ENCODE measurements at regions not wholly inside any gene's neighbourhood (a gene's known extent, or its start where the extent isn't known, plus 50 kb on each side); places are given as distances from the start of the nearest gene placed in this dataset.

- ATAC-seq (no peak), DNase-seq (no peak)
- intact Hi-C loops (cut with micrococcal nuclease) = no loop called here
These were observed 184.6 kb downstream of the ST6GAL2 start for GRCh38 chr2:106701203-106702022.

DNA sequence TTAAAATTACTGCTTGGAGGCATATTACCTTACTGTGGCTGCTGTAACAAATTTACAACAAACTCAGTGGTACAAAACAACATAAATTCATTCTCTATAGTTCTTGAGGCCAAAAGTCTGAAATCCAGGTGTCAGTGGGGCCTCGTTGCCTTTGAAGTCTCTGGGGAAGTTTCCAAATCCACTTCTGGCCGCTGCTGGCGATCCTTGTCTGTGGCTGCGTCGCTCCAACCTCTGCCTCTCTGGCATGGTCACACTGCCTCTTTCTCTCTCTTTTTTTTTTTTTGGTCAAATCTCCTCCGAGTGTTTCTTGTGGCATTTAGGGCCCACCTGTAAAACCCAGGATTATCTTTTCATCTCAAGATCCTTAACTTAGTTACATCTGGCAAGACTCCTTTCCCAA lies 182.8 kb downstream of the ST6GAL2 start:
- intact Hi-C loops (cut with micrococcal nuclease) = no loop called here
- DNase-seq = no peak
- no peak for ATAC-seq

- ATAC-seq (no peak), DNase-seq (no peak)
- intact Hi-C loops (cut with micrococcal nuclease) = no loop called here
These were observed 181.2 kb downstream of the ST6GAL2 start for GRCh38 chr2:106704798-106705197.

DNA sequence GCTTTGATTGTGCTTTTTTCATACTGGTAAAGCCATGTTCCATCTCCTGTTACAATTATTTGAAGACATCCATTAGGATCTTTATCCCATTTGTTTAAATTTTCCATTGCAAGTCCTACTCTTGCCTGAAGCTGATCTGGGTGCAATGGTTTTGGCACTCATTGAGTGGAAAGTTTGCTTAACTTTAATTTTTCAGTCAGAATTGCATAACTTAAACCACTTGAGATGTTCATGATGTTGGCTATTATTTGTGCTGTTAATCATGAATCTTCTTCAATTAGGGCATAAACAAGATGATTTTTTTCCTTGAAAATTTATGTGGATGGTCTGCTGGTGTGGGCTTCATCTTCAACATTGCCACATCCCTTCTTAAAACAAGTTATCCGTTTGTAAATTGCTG lies 180.1 kb downstream of the ST6GAL2 start:
- intact Hi-C loops (cut with micrococcal nuclease) = no loop called here
- peak; percentile 48 for ATAC-seq
- no peak for DNase-seq

DNA sequence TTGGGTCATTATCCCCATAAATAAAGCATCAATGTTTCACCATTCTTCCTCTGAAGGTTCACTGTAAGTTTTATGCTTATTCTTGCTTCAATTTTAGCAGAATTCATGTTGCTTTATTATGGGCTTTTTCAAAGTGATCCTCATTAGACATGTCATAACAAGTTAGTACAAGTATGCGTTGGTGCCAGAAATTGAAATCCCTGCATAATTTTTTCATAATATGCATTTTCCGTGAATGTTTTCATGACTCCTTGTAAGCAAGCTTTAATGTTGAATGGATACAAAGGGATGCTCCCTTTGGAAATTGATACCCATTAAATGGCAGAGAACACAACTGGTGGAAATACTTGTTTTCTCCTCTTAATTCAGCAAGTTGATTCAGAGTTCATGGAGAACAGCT lies 179.7 kb downstream of the ST6GAL2 start:
- ATAC-seq = no peak
- intact Hi-C loops (cut with micrococcal nuclease) = no loop called here
- no peak for DNase-seq

GRCh38 chr2:106708209-106708608 lies 177.8 kb downstream of the ST6GAL2 start:
- ATAC-seq (no peak), DNase-seq (no peak)
- intact Hi-C loops (cut with micrococcal nuclease) = no loop called here

GRCh38 chr2:106709229-106709628 lies 176.7 kb downstream of the ST6GAL2 start:
- ATAC-seq (no peak), DNase-seq (no peak)
- intact Hi-C loops (cut with micrococcal nuclease) = no loop called here

- ATAC-seq (no peak), DNase-seq (no peak)
- intact Hi-C loops (cut with micrococcal nuclease) = no loop called here
These were observed 166.7 kb downstream of the ST6GAL2 start for GRCh38 chr2:106719222-106719621.

GRCh38 chr2:106720026-106720425 lies 165.9 kb downstream of the ST6GAL2 start:
- intact Hi-C loops (cut with micrococcal nuclease) = no loop called here
- ATAC-seq (no peak), DNase-seq (no peak)

DNA sequence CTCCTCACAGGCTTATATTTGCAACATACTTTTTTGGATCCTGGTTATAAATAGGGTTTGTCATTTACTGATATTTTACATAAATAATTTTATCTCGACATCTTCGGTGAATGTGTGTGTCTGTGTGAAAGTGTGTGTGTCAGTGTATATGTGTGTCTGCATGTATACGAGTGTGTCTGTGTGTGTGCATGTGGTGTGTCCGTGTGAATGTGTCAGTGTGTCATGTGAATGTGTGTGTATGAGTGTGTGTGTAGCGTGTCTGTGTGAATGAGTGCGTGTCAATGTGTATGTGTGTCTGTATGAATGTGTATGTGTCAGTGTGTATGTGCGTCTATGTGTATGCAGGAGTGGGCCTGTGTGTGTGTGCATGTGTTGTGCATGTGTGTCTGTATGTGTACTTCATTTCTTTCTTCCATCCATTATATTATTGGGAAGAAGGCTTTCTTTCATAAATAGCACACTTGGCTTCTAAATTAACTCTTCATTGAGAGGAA lies 161.6 kb downstream of the ST6GAL2 start:
- ATAC-seq (no peak), DNase-seq (no peak)

DNA sequence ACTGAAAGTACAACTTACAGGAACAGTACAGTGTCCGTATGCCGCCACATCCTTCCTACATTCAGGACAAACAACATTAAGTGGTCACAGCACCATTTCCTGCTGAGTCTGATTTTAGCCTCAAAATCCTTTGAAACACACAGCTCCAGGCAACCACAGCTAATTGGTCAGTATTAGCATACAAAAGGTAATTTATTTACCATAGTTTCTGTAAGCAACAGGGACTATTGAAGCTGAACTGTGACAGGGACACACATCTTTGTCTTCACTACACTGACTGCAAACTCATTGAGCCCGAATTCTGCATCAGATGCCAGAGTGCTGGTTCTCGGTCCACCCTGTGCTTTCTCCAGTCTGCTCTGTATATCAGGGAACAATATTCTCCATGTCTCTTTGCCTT lies 151.8 kb downstream of the ST6GAL2 start:
- no peak for ATAC-seq
- intact Hi-C loops (cut with micrococcal nuclease) = no loop called here
- no peak for DNase-seq

More for the DNA sequence above, 161.6 kb downstream of the ST6GAL2 start:
- intact Hi-C loops (cut with micrococcal nuclease) = no loop called here

GRCh38 chr2:106735807-106736206 lies 150.2 kb downstream of the ST6GAL2 start:
- intact Hi-C loops (cut with micrococcal nuclease) = no loop called here
- ATAC-seq (no peak), DNase-seq (no peak)

- ATAC-seq (no peak), DNase-seq (no peak)
- intact Hi-C loops (cut with micrococcal nuclease) = no loop called here
These were observed 149.7 kb downstream of the ST6GAL2 start for GRCh38 chr2:106736221-106736620.

DNA sequence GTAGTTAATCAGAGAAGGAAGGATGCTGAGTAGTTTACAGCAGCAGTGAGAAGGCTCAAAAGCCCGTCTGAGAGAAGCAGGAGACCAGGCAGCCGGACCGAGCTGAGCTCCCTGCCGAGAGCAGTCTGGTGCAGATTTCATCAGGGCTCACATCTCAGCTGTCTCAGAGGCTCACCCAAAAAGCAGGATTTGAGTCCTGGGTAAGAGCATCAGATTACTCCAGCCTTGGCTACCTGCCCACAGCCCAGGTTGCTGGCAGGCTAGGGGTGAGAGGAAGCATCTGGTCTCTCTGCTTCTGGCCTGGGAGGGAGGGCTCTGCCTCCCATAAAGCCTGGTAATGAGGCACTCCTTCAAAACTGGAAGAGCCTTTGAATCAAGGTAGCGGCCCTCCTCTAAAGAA lies 140.5 kb downstream of the ST6GAL2 start:
- intact Hi-C loops (cut with micrococcal nuclease) = no loop called here
- peak; percentile 46 for DNase-seq
- peak; percentile 64 for ATAC-seq

DNA sequence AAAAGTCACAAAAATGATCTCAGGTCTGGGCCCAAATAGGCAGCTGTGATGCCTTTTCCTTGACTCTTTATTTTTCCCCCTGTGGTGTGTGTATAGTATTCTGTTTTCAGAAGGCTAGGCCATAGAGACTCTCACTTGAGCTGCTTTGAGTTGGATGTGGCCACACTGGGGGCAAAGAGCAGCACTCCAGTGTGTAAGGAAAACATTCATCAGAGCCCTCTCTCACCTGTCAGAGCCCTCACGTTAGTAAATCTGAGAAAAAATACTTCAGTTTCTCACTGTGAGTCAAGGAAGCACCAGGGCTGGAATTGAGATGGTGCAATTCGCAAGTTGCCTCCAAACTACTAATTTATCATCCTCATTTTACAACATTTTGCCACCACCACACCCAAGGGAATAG lies 136.1 kb downstream of the ST6GAL2 start:
- DNase-seq (no peak), ATAC-seq (no peak)
- intact Hi-C loops (cut with micrococcal nuclease) = no loop called here

All from left ventricle myocardium superior (tissue), 1 donor.